Left ventricle myocardium inferior (tissue), 1 donor: ENCODE measurements at regions not wholly inside any gene's neighbourhood (a gene's known extent, or its start where the extent isn't known, plus 50 kb on each side); places are given as distances from the start of the nearest gene placed in this dataset.

ENCODE experiments used
- DNase-seq: peaks from one replicate; pipeline ENCODE4 v3.0.0-alpha.2; 2020
- H3K27ac ChIP-seq: fragments of 200-600 bp; replicated peaks from 2 replicates; pipeline ENCODE4 v1.8.0; 2021
- H3K27me3 ChIP-seq: fragments of 200-600 bp; 2 replicates; pipeline ENCODE4 v1.8.0; 2021; ENCODE audit warnings: low read depth
- H3K36me3 ChIP-seq: fragments of 200-600 bp; 2 replicates; pipeline ENCODE4 v1.8.0; 2021
- H3K4me1 ChIP-seq: fragments of 200-600 bp; 2 replicates; pipeline ENCODE4 v1.8.0; 2021
- H3K4me3 ChIP-seq: fragments of 200-600 bp; 2 replicates; pipeline ENCODE4 v1.8.0; 2021; ENCODE audit warnings: mild to moderate bottlenecking, moderate library complexity
- H3K9me3 ChIP-seq: fragments of 200-600 bp; replicated peaks from 2 replicates; pipeline ENCODE4 v1.8.0; 2021
- intact Hi-C: fragments of 100-400 bp; cut with micrococcal nuclease; formaldehyde crosslinking; loops from one replicate; pipeline ENCODE4 v1.11.0; 2022
- TF ChIP-seq, protein P1 (sequence below): fragments of 200-600 bp; IDR thresholded peaks from 2 replicates; pipeline ENCODE4 v1.8.0; 2021; ENCODE audit warnings: antibody characterized with exemption, mild to moderate bottlenecking, borderline replicate concordance
- donor health status: DM: no; HTN: yes; CAD: no; lungs with severe emphysema.

DNA sequence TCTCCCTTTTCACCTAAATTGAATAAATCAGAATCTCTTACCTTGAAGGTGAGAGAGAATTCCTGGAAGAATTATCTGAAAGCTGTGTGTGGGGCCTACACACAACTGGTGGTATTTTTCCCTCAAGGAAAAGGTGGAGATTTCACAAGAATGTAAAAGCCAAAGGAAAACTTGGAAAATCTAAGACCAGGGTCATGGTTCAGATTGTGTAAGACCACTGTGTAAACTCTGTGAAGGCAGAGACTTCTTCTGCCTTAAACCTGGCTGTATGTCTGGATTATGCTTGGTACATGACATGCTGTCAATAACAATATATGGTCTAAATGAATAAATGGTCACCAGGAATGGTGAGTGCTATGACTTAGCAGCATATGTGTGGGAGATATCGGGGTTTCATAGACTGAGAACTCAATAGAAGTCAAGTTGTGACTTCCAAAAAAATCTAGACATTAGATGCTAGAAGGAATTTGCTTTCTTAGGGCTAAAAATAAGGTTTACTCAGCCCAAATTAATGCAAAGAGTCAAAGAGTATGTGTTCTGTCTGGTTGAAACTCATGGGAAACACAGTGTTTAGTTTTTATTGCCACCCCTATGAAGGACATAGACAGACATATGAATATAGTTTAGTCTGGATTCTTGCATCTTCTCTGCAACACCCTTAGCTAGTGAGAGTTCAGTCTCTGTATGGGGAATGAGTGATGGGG, 163.7 kb downstream of the SNAPC1 start:
- no peak for DNase-seq
- no peaks in the 10 kb centered on the region for H3K9me3 ChIP-seq
- intact Hi-C loops, result no loop called here
- H3K4me1 ChIP-seq, result no peaks in the 10 kb centered on the region
- no peak overlapping the region for H3K27ac ChIP-seq
- H3K36me3 ChIP-seq, result no peaks in the 10 kb centered on the region
- H3K27me3 ChIP-seq, result peaks cover 8% of the 10 kb centered on the region
- H3K4me3 ChIP-seq, result no peak overlapping the region
- TF ChIP-seq, protein P1, sequence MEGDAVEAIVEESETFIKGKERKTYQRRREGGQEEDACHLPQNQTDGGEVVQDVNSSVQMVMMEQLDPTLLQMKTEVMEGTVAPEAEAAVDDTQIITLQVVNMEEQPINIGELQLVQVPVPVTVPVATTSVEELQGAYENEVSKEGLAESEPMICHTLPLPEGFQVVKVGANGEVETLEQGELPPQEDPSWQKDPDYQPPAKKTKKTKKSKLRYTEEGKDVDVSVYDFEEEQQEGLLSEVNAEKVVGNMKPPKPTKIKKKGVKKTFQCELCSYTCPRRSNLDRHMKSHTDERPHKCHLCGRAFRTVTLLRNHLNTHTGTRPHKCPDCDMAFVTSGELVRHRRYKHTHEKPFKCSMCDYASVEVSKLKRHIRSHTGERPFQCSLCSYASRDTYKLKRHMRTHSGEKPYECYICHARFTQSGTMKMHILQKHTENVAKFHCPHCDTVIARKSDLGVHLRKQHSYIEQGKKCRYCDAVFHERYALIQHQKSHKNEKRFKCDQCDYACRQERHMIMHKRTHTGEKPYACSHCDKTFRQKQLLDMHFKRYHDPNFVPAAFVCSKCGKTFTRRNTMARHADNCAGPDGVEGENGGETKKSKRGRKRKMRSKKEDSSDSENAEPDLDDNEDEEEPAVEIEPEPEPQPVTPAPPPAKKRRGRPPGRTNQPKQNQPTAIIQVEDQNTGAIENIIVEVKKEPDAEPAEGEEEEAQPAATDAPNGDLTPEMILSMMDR, result no peak

DNA sequence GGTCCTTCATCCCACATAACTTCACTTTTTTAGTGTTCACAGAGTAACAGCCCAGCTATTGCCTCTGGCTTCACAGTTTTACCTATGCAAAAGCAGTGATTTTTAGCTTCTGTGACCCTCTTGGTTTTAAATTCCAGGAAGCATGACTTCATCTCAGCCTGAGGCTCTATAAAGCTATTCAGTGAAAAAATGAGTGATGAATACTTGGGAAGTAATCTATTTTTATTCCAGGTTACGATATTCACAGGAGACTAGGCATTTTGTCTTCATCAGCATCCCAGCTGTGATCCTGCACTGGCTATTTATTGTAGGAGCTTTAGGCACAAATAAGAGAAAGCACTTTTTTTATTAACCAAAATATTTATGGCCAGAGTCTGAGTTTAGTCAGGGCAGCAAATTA, 164.8 kb downstream of the SNAPC1 start:
- no peaks in the 10 kb centered on the region for H3K9me3 ChIP-seq
- no peak for DNase-seq
- peaks cover 9% of the 10 kb centered on the region for H3K27me3 ChIP-seq
- H3K4me1 ChIP-seq, result no peaks in the 10 kb centered on the region
- TF ChIP-seq, protein P1, result no peak
- no peak overlapping the region for H3K27ac ChIP-seq
- H3K36me3 ChIP-seq, result no peaks in the 10 kb centered on the region
- no peak overlapping the region for H3K4me3 ChIP-seq
- intact Hi-C loops, result no loop called here

GRCh38 chr14:61927520-61927919, 165.3 kb downstream of the SNAPC1 start:
- DNase-seq, result no peak
- Histone ChIP-seq H3K36me3 (no peaks in the 10 kb centered on the region), H3K9me3 (no peaks in the 10 kb centered on the region), H3K4me3 (no peak overlapping the region), H3K4me1 (no peaks in the 10 kb centered on the region), H3K27ac (no peak overlapping the region), H3K27me3 (peaks cover 12% of the 10 kb centered on the region)
- intact Hi-C loops, result no loop called here
- TF ChIP-seq, protein P1, result no peak

GRCh38 chr14:61928300-61928699, 166.1 kb downstream of the SNAPC1 start:
- intact Hi-C loops, result no loop called here
- TF ChIP-seq, protein P1, result no peak
- Histone ChIP-seq H3K4me3 (no peak overlapping the region), H3K4me1 (no peaks in the 10 kb centered on the region), H3K27ac (no peak overlapping the region), H3K27me3 (peaks cover 14% of the 10 kb centered on the region), H3K36me3 (no peaks in the 10 kb centered on the region), H3K9me3 (no peaks in the 10 kb centered on the region)
- DNase-seq, result no peak

DNA sequence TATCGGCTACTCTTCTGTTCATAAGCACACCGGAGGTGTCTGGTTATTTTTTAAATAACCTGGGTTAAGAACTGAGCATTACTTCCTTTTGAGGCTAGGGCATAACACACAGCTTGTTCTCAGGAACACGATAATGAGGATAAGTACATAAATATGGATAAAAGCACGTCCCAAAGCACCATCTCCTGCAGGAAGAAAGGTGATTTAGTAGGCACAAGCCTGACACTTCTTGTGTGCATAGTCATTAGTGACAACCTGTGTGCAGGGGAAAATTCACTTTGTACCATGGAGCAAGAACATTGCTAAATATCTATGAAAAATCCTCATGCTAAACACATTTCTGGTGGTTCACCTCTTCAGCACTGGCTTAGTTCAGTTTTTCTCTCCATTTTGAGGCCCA, 166.5 kb downstream of the SNAPC1 start:
- no peaks in the 10 kb centered on the region for H3K36me3 ChIP-seq
- intact Hi-C loops, result no loop called here
- H3K4me3 ChIP-seq, result no peak overlapping the region
- no peaks in the 10 kb centered on the region for H3K4me1 ChIP-seq
- no peak for DNase-seq
- TF ChIP-seq, protein P1, result no peak
- peaks cover 14% of the 10 kb centered on the region for H3K27me3 ChIP-seq
- no peak overlapping the region for H3K27ac ChIP-seq
- H3K9me3 ChIP-seq, result no peaks in the 10 kb centered on the region

- Histone ChIP-seq H3K27ac (no peak overlapping the region), H3K36me3 (no peaks in the 10 kb centered on the region), H3K9me3 (no peaks in the 10 kb centered on the region), H3K27me3 (peaks cover 14% of the 10 kb centered on the region), H3K4me1 (no peaks in the 10 kb centered on the region), H3K4me3 (no peak overlapping the region)
- no peak for DNase-seq
- intact Hi-C loops, result no loop called here
- TF ChIP-seq, protein P1, result no peak
These were observed 167.4 kb downstream of the SNAPC1 start for GRCh38 chr14:61929651-61930050.
